CD4-positive, alpha-beta T cell treated with Interleukin-12 subunit alpha and Interleukin-12 subunit beta, for 1 hour (primary cell): ENCODE measurements at regions not wholly inside any gene's neighbourhood (a gene's known extent, or its start where the extent isn't known, plus 50 kb on each side); places are given as distances from the start of the nearest gene placed in this dataset.

Experiments
- DNase-seq: peaks from one replicate; pipeline ENCODE4 v3.0.0-alpha.2; 2020

DNA sequence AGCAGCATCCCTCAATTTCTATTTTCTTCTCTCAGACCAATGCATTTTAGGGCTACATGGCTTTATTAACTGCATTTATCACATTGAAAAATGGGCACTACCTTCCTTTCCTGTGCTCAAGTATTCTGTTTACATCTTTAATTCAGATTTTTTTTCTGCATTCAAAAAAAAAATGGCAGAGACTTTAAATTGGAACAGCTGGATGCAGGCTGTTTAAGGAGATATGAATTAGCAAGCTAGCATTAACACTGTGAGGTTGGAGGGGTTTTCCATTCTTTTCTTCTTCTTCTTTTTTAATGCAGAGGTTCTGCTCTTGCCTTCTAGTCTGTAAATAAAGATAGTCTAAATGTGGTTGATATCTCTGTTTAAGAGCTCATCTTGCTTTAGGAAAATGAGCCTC, 242.9 kb upstream of the RBFOX1 start:
- no peak for DNase-seq

DNA sequence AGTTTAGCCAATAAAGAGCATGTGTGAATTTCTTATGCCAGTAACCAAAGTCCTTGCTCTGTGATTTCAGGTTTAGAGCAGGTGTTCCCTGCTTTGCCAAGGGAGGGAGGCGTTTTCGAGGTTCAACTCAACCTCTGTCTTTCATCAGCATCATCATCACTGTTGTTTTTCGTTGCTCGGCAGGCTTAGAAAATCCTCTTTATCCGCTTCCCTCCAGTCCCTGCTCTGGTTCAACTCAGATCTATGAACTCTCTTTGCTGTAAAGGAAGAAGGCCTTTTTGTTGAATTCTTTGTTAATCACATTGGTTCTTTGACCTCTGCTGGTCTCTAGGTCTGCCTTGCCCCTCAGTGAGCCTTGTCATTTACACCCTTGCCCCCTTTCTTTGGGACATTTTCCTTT, 243.9 kb upstream of the RBFOX1 start:
- no peak for DNase-seq

DNA sequence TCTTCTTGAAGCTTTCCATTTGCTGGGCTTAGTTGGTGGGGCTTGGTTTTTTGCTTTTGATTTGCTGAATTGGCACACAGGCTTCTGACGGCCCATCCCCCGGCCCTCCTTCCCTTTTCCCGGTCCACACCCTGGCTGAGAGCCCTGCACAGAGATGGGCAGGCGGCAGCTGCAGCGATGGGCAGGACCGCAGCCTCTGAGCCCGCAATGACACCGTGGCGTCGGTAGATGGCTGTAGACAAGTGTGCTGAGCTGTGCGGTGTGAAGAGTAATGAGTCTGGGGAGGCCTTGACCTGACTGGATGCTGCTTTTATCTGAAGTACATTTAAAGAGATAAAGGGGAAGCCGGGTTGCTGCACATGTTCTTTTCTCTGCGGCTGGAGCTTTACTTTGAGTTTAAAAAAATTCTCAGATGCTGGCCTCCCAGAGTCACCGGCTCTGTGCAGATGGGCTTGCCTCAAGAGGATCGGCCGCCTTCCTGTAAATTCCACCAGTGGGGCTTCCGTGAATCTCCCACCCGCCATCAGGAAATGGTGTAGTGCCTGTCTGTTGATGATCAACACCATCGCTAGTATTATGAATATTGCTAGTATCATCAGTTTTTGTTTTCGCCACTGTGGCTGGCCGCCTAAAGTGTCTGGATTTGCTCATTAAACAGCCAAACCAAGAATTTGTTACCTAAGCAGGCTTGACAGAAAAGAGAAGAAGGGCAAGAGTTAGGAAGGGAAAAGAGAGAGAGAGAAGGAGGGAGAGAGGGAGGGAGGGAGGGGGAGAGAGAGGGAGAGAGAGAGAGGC, 245.6 kb upstream of the RBFOX1 start:
- no peak for DNase-seq

DNA sequence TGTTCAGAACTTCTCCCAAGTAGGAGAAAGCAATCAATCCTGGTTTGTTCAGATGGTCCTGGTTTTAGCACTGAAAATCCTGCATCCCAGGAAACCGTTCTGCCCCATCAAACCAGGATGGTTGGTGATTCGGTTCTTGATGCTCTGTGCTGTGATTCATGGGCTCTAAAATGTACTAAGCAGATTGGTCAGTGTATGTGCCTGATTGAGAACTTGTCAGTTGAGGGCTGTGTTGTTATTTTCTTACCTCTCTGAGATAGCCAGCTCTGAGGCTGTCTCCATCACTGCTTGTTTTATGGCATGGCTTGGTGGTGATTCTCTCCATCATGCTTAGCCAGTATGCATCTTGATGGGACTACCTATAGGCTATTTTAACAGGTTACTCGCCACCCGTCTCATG, 246.9 kb upstream of the RBFOX1 start:
- DNase-seq, result no peak

DNA sequence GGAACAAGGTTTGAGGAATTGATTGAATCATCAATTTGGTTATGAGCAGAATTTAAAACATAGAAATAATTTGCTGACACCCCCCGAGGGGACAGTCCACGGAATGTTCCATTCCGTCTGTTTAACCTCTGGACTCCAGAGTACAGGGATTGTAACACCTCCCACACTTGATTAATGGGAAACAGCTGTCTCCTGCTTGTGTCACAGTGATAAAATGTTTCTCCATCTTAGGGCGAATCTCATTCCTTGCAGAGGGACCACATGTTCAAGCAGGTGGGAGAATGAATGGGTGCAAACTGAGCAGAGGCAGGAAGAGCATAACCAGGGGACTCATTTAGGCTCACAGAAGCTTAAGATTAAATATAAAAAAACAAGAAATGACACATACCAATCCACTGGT, 249.5 kb upstream of the RBFOX1 start:
- no peak for DNase-seq

DNA sequence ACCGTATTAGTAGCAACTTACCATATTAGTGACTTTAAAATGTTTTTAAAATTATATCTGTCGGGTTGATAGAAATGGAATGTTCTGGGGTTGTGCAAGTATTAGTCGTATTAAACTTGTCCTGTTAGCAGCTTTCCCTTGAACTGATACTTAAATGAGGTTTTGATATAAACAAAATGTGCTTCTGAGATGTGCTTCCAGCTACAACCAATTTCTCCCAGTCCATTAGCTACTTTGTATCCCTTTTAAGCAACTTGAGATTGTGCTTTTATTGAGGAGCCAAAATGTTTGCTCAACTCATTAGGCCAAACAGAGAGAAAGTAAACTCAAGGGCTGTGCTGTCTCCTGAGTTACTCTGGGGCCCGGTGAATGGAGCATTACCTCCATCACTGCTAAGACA, 255.0 kb upstream of the RBFOX1 start:
- no peak for DNase-seq

DNA sequence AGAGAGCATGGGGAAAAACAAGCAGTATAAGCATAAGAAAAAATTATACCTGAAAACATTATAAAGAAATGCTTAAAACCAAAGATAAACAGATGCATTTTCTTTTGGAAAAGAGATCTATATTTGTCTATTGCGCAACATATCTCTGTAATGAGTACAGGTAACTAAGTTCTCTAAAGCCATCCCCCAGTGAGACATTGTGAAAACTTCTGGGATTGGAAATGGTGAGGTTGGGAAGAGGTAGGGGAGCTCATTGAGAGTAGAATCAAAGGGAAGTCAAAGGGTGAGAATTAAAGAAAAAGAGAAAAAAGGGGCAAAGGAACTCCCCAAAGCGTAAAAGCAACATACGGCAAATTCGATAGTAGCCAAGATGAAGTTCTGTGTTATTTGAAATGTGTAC, 257.9 kb upstream of the RBFOX1 start:
- no peak for DNase-seq

DNA sequence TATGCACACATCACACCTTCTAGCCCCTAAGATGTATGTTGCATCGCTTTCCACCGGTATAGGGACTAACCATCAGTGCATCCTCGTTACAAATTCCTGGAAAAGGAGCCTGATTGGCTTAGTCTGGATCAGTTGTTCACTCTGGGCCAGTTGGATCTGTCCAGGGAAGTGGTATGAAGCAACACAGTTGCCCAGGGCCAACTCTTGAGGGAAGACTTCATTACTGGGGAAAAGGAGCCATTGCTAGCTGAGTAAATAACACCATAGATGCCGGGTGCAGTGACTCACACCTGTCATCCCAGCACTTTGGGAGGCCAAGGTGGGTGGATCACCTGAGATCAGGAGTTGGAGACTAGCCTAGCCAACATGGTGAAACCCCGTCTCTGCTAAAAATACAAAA, 275.2 kb upstream of the RBFOX1 start:
- no peak for DNase-seq

DNA sequence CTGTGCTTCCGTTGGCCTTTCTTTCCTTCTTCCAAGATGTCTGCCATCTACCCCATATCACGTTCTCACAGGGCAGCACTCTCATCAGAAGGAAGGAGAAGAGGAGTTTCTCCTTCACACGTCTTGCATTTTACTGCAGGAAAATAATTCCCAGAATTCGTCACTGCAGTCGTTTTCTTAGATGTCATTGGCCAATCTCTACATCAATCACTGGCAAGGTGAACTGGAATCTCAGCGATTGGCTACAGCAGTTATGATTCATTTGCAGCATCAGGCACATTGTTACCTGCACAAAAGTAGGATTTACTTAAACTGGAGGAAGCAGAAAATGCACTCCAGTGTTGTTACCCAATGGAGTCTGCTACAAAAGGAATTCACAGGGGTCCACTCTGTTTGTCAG, 277.2 kb upstream of the RBFOX1 start:
- DNase-seq, result no peak

DNA sequence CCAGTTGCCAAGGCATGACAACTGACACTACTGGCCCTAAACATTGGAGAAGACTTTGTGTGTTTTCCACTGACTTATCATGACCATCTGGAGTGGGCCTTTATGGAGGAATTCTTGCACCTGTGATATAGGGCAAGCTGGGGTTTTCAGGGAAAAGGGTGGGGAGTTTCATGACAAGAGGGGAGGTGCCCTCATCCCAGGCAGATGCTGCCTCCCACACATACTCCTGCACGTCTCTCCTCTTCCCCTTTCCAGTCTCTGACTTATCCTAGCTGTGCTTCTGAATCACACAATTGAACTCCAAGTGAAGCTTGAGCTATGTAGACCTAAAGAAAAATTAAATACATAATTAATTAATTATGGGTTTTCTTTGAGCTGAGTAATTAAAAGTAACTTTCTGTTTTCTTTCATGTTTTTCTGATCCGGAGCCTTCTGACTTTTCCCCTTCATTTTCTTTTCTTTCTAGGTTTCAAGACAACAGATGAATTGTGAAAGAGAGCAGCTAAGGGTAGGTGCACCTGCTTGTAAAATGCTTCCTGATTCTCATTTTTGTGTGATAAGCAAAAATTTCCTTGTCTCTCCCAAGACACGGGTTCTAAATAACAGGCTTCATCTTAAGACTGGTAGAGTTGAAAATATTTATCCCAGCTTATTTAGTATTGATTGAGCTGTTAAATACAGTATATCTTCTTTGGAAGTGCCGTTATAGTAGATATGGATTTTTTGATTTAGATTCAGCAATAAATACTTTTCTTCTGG, 280.9 kb upstream of the RBFOX1 start:
- DNase-seq, result no peak

DNA sequence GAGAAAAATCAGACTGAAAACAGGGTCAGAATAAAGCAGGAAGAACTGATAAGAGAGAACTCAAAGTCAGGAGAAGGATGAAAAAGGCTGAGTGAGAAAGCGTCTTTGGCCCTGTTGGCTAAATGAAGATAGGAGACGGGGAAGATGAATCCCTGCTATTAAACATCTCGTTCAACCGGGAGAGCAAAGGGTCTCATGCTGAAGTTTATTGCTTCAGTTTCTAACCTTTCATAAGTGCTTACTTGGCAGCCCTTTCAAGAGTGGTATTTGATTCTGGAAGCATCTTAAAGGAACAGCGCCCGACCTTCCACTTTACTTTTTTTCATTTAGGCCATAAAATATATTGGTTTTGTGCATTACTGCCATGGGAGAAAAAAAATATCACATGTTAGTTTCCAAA, 288.3 kb upstream of the RBFOX1 start:
- no peak for DNase-seq

DNA sequence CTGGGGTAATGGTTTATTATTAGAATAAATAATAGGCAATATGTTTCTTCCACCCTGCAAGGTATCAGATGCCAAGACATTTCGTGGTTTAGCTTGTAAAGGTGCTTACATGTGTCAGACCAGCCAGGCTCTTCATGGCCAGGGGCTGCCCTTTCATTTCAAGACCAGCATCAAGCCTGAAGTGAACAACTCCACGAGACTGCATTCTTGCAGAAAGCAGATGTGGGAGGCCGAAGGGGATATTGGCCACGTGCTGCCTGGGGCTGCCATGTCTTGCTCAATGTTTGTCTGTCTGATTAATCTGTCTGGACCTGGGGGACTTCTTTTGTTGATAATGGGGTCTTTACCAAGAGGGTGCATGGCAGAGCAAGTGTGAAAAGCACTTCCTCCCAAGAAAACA, 294.2 kb upstream of the RBFOX1 start:
- no peak for DNase-seq

DNA sequence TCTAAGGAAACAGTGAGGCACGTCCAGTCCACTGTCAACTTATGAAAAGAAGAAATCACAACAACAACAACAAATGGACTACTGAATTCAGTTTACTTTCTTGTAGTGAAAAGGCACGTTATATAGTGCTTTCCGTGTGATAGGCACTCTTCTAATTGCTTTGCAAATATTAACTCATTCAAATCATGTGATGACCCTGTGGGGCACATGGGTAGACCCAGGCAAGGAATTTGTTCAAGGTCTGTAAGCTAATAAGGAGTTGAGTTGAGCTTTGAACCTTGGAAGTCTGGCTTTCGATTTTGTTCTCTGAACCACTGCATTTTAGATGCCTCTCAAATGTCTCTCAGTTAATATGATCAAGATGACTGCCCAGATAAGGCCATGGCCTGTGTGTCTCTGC, 295.1 kb upstream of the RBFOX1 start:
- DNase-seq, result no peak

DNA sequence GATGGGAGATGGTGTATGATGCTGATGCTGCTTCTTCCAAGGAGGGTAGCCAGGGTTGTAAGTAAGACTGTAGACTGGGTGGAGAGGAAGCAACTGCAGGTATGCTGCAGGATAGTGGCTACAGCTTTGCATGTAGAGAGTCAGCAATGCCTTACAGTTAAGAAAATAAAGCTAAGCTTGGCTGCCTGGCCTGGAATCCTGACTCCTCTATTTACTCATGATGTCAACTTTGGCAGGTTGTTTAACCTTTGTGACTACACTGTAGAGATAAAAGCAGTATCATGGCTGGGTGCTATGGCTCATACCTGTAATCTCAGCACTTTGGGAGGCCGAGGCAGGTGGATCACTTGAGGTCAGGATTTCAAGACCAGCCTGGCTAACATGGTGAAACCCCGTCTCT, 301.6 kb upstream of the RBFOX1 start:
- no peak for DNase-seq

DNA sequence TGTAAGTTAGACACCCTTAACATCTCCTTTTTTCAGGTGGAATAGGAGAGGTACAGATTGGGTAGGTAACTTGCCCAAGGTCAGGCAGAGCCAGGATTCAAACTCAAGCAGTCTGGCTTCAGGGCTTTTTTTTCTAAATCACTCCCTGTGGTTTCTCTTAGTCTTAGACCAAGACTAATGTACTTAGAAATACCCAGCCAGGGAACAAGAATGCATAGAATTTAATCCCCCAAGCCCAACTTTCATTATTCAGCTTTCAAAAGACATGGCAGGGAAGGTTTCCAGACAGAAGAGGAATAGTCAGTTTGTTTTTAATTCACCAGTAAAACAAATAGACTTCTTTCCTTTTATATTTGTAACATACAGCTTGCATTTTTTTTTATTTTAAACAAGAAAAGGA, 305.2 kb upstream of the RBFOX1 start:
- no peak for DNase-seq

DNA sequence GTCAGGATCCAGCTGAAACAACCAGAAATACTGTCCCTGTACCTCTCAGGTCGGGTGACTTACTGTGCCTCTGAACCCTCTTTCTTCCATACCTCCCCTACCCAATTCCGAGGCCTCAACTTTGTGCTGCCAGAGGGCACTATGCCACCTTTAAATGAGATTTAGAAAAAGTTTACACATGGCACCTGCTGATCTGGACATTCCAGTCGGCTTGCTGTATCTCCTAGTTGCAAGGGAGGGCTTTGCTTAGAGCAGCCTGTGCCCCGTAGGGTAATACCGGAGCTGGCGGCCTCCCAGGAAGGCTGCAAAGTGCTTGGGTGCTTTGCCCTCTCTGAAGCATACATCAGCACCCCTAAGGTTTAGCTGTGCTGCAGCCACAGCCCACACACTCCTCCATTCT, 306.0 kb upstream of the RBFOX1 start:
- no peak for DNase-seq

DNA sequence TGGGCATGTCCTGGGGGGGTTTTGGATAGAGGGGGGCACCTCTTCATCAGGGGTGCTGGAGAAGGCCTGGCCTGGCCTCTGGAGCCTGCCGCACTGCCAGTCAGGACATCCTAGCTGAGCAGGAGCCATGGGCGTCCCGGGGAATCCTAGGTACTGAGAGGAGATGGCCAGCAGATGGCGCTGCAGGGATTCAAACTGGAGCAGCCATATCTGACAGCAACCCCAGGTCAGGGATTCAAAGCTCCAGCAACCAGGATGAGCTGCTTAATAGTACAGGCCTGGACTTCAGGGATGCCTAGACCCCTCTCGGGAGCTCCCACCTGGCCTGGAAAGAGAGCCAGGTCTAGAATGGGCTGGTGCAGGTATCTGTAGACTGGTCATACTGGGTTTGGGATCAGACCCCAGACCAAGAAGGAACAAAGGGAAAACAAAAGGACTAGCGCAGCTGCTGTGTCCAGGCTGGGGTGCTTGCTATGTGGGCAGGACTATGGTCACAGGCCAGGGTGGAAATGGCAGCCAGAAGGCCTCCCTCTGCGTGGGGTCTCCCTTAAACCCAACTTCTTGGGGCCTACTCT, 306.9 kb upstream of the RBFOX1 start:
- DNase-seq, result peak; percentile 0

DNA sequence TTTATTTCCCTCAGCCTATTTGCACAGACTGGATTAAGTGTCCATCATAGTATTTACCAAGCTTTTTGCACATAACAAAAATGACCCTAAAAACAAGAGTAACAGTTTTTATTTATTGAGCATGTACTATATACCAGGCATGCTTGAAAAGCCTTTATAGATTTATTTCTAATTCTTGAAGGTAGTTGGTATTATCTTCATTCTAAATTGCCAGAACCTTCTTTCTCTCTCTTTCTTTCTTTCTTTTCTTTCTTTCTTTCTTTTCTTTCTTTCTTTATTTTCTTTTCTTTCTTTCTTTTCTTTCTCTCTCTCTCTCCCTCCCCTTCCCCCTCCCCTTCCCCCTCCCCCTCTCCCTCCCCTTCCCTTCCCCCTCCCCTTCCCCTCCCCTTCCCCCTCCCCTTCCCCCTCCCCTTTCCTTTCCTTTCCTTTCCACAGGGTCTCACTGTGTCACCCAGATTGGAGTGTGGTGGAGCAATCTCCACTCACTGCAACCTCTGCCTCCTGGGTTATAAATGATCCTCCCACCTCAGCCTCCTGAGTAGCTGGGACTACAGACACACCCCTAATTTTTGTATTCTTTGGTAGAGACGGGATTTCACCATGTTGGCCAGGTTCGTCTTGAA, 310.9 kb upstream of the RBFOX1 start:
- no peak for DNase-seq

DNA sequence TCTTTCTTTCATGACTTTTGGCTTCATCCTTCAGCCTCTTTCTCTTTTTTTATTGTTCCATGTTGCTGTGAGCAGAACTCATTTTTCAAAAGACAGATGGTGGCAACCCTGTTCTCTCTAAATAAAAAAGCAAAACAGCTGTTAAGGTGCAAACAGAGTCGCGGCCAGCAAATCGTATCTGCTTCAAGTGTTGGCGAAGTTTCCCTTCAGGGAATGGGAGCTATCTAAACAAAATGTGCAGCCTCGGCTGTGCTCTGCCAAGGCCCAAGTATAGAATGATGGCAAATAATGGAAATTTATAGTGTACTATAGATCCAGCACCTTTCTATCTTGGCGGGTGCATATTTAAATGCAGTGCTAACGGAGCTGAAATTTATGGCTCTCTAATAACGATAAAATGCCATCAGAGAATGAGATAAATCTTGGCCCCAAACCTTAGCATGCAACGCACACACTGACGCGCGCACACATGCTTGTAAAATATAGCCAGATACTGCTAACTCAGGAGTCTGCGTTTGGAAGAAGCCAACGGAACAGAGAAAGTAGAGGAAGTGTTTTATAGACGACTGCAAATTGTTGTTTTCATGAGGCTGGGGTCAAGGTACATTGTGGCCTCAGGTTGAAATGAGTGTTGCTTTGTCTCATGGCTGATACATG, 315.5 kb upstream of the RBFOX1 start:
- DNase-seq, result no peak

DNA sequence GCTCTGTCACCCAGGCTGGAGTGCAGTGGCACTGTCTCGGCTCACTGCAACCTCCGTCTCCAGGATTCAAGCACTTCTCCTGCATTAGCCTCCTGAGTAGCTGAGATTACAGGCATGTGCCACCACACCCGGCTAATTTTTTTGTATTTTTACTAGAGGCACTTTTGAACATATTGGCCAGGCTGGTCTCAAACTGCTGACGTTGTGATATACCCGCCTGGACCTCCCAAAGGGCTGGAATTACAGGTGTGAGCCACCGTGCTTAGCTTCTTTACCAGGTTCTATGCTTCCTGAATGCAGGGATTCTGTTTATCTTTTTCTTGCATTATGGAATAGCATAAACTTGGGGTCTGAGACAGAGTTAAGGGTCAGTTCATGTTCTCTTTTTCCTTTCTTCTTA, 317.9 kb upstream of the RBFOX1 start:
- DNase-seq, result no peak

DNA sequence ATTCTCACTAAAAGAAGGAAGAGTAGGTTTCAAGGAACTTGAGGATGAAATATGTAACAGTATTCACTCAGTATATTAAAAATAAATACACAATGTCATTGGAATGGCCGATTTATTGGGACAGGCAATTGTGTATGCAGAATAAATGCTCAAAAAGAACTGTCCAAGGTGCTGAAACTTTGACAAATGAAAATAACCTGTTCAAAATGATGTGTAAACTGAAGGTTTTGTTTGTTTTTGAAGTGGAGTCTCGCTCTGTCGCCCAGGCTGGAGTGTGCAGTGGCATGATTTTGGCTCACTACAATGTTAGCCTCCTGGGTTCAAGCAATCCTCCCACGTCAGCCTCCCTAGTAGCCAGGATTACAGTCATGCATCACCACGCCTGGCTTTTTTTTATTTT, 318.7 kb upstream of the RBFOX1 start:
- no peak for DNase-seq

DNA sequence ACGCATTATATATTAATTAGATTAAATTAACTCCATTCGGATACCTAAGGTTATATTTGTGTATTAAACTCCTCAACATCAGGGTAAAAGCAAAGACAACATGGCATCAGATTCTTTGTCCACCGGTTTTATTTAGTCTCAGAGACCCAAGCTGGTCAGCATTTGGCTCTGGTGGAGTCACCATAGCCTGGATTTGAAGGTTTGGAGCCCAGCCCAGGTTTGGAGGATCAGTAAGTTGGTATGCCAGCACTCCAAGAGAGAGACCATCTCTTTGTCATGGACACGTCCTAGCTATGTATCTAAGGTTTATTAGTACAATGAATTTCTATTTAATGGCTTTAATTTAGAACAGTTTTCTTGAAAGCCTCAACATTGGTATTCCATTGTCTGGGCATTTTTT, 328.4 kb upstream of the RBFOX1 start:
- no peak for DNase-seq

DNA sequence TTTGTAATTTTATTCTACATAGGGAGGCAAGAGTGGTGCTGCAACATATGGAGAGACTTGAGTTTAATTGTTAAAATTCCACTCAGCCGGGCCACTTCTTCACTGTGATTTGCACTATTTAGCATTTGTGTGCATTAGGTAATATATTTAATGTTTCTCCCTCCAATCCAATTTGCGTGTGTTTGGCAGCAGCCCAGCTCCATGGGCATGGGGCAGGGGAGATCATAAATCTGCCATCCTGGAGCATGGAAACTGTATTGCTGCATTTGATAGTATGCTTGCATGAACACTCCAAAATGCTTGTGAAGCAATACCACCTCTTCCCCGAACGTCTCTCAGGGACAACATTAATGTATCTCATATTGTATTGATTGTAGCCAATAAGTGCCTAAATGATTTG, 339.1 kb upstream of the RBFOX1 start:
- no peak for DNase-seq
